ENCODE measurements at regions not wholly inside any gene's neighbourhood (a gene's known extent, or its start where the extent isn't known, plus 50 kb on each side); places are given as distances from the start of the nearest gene placed in this dataset.

DNA sequence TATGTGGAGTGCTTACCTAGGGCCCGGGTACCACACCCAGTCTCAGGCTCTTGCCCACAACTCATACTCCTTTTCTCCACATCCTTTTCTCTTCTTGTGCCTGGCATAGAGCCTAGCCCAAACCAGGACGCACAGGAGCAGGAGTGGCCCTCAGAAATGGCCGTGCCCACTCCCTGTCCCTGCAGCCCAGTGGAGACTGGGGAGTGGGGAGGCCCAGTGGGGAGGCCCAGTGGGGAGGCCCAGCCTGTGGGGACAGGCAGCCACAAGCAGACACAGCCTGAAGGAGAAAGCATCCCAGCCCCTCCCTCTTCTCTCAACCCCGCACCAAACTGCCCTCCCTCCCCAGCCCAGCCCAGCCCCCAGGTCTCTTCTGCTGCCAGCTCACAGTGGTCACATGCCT is 196.8 kb downstream of the KIF26A start:
- no peaks in the 10 kb centered on the region for H3K27me3 ChIP-seq (ENCODE audit: control insufficient read depth, extremely low read depth, insufficient read depth, low read length)
- no peaks in the 10 kb centered on the region for H3K36me3 ChIP-seq (ENCODE audit: control insufficient read depth in 2 of 2, extremely low read depth in 1 of 2, insufficient read depth in 2 of 2, low read length in 2 of 2)
- H4K20me1 ChIP-seq (ENCODE audit: control insufficient read depth, extremely low read depth, insufficient read depth, low read length) = no peaks in the 10 kb centered on the region
- DNase-seq (ENCODE audit: low read depth, low spot score) (no peak), FAIRE-seq (no peak)
- H3K27ac ChIP-seq (ENCODE audit: control insufficient read depth, insufficient read depth, low read length) = no peak overlapping the region
- TF ChIP-seq, protein P1, sequence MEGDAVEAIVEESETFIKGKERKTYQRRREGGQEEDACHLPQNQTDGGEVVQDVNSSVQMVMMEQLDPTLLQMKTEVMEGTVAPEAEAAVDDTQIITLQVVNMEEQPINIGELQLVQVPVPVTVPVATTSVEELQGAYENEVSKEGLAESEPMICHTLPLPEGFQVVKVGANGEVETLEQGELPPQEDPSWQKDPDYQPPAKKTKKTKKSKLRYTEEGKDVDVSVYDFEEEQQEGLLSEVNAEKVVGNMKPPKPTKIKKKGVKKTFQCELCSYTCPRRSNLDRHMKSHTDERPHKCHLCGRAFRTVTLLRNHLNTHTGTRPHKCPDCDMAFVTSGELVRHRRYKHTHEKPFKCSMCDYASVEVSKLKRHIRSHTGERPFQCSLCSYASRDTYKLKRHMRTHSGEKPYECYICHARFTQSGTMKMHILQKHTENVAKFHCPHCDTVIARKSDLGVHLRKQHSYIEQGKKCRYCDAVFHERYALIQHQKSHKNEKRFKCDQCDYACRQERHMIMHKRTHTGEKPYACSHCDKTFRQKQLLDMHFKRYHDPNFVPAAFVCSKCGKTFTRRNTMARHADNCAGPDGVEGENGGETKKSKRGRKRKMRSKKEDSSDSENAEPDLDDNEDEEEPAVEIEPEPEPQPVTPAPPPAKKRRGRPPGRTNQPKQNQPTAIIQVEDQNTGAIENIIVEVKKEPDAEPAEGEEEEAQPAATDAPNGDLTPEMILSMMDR (optimal IDR thresholded peaks at IDR 0.05 in 1 of 3, IDR thresholded peaks at IDR 0.05 in 1 of 3, conservative IDR thresholded peaks at IDR 0.05 in 1 of 3; ENCODE audit: extremely low read depth in 1 of 3, insufficient read depth in 2 of 3, low read length in 3 of 3) = no peak
- TF ChIP-seq EZH2 (IDR thresholded peaks at IDR 0.05; ENCODE audit: low read length) = no peak
- H2AFZ ChIP-seq (ENCODE audit: control insufficient read depth, low read length) = no peak overlapping the region
- no peaks in the 10 kb centered on the region for H3K9me1 ChIP-seq (ENCODE audit: control insufficient read depth, extremely low read depth, insufficient read depth, low read length)
- H3K9me3 ChIP-seq (ENCODE audit: control insufficient read depth, low read depth, low read length) = no peaks in the 10 kb centered on the region
- no peak overlapping the region for H3K4me3 ChIP-seq (ENCODE audit: control insufficient read depth in 2 of 3, extremely low read depth in 1 of 3, insufficient read depth in 2 of 3, low read depth in 1 of 3, low read length in 3 of 3)
- no peak overlapping the region for H3K4me2 ChIP-seq (ENCODE audit: control insufficient read depth, extremely low read depth, insufficient read depth, low read depth, low read length)
- no peak overlapping the region for H3K9ac ChIP-seq (ENCODE audit: control insufficient read depth, extremely low read depth, insufficient read depth, low read length)
- no peaks in the 10 kb centered on the region for H3K4me1 ChIP-seq (ENCODE audit: control insufficient read depth, extremely low read depth, insufficient read depth, low read length)
- H3K79me2 ChIP-seq (ENCODE audit: control insufficient read depth, insufficient read depth, low read length) = no peaks in the 10 kb centered on the region
- dilution Hi-C loops (cut with MboI; ENCODE audit: extremely low pct_ligation_motif_present, low sequenced_read_pairs) = no loop called here

DNA sequence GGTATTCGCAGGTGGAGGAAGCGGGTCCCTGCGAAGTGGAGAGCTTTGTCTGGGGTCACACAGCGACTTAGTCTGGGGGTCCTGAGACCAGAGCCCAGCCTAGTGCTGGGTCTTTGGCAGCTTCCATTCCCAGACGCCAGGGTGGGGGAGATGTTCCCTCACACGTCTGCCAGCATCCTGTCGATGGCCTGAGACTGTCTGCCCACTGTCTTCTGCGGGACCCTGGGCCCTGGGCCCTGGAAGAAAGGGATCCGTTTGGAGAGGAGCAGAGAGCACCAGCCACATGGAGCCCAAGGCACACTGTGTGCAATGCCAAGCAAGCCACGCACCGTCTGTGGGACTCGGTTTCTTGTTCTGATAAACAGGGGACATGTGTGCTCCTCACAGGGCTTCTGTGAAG is 197.2 kb downstream of the KIF26A start:
- Histone ChIP-seq H3K9me1 (ENCODE audit: control insufficient read depth, extremely low read depth, insufficient read depth, low read length) (no peaks in the 10 kb centered on the region), H3K27me3 (ENCODE audit: control insufficient read depth, extremely low read depth, insufficient read depth, low read length) (no peaks in the 10 kb centered on the region), H2AFZ (ENCODE audit: control insufficient read depth, low read length) (no peak overlapping the region), H3K4me3 (ENCODE audit: control insufficient read depth in 2 of 3, extremely low read depth in 1 of 3, insufficient read depth in 2 of 3, low read depth in 1 of 3, low read length in 3 of 3) (no peak overlapping the region), H3K27ac (ENCODE audit: control insufficient read depth, insufficient read depth, low read length) (no peak overlapping the region), H3K4me1 (ENCODE audit: control insufficient read depth, extremely low read depth, insufficient read depth, low read length) (no peaks in the 10 kb centered on the region), H3K9ac (ENCODE audit: control insufficient read depth, extremely low read depth, insufficient read depth, low read length) (no peak overlapping the region), H3K9me3 (ENCODE audit: control insufficient read depth, low read depth, low read length) (no peaks in the 10 kb centered on the region), H4K20me1 (ENCODE audit: control insufficient read depth, extremely low read depth, insufficient read depth, low read length) (no peaks in the 10 kb centered on the region), H3K4me2 (ENCODE audit: control insufficient read depth, extremely low read depth, insufficient read depth, low read depth, low read length) (no peak overlapping the region), H3K79me2 (ENCODE audit: control insufficient read depth, insufficient read depth, low read length) (no peaks in the 10 kb centered on the region), H3K36me3 (ENCODE audit: control insufficient read depth in 2 of 2, extremely low read depth in 1 of 2, insufficient read depth in 2 of 2, low read length in 2 of 2) (no peaks in the 10 kb centered on the region)
- DNase-seq (ENCODE audit: low read depth, low spot score) (no peak), FAIRE-seq (no peak)
- TF ChIP-seq, protein P1 (optimal IDR thresholded peaks at IDR 0.05 in 1 of 3, IDR thresholded peaks at IDR 0.05 in 1 of 3, conservative IDR thresholded peaks at IDR 0.05 in 1 of 3; ENCODE audit: extremely low read depth in 1 of 3, insufficient read depth in 2 of 3, low read length in 3 of 3) = no peak
- no peak for TF ChIP-seq EZH2 (IDR thresholded peaks at IDR 0.05; ENCODE audit: low read length)
- dilution Hi-C loops (cut with MboI; ENCODE audit: extremely low pct_ligation_motif_present, low sequenced_read_pairs) = no loop called here
